ENCODE measurements at regions not wholly inside any gene's neighbourhood (a gene's known extent, or its start where the extent isn't known, plus 50 kb on each side); places are given as distances from the start of the nearest gene placed in this dataset.
"Not testable (repeated sequence)": the region's sequence is repeated elsewhere in the genome, so short reads cannot be mapped to it uniquely, and the experiment has no call there.

GRCh38 chr2:41334159-41334558 lies 713.7 kb upstream of the PKDCC start:
- DNase-seq = no peak

- DNase-seq = not testable (repeated sequence)
Observed at GRCh38 chr2:41335573-41335972, 712.2 kb upstream of the PKDCC start.

GRCh38 chr2:41337956-41338355 lies 709.9 kb upstream of the PKDCC start:
- DNase-seq = no peak

GRCh38 chr2:41344529-41344928 lies 703.3 kb upstream of the PKDCC start:
- no peak for DNase-seq

GRCh38 chr2:41353060-41353459 lies 694.8 kb upstream of the PKDCC start:
- no peak for DNase-seq

- no peak for DNase-seq
Observed at GRCh38 chr2:41355794-41356193, 692.0 kb upstream of the PKDCC start.

- DNase-seq = no peak
Observed at GRCh38 chr2:41364842-41365241, 683.0 kb upstream of the PKDCC start.

- no peak for DNase-seq
Observed at GRCh38 chr2:41375901-41376300, 671.9 kb upstream of the PKDCC start.

- no peak for DNase-seq
Observed at GRCh38 chr2:41377837-41378236, 670.0 kb upstream of the PKDCC start.

- DNase-seq = no peak
Observed at GRCh38 chr2:41378420-41378819, 669.4 kb upstream of the PKDCC start.

- DNase-seq = no peak
Observed at GRCh38 chr2:41379496-41380221, 668.2 kb upstream of the PKDCC start.

- no peak for DNase-seq
Observed at GRCh38 chr2:41381701-41382100, 666.1 kb upstream of the PKDCC start.

GRCh38 chr2:41387519-41387918 lies 660.3 kb upstream of the PKDCC start:
- no peak for DNase-seq

GRCh38 chr2:41393621-41394020 lies 654.2 kb upstream of the PKDCC start:
- DNase-seq = no peak

GRCh38 chr2:41394541-41394940 lies 653.3 kb upstream of the PKDCC start:
- DNase-seq = no peak

- DNase-seq = no peak
Observed at GRCh38 chr2:41395692-41396091, 652.1 kb upstream of the PKDCC start.

- no peak for DNase-seq
Observed at GRCh38 chr2:41399437-41400087, 648.3 kb upstream of the PKDCC start.

GRCh38 chr2:41400088-41400665 lies 647.6 kb upstream of the PKDCC start:
- no peak for DNase-seq

GRCh38 chr2:41405441-41405840 lies 642.4 kb upstream of the PKDCC start:
- no peak for DNase-seq

GRCh38 chr2:41409328-41409727 lies 638.5 kb upstream of the PKDCC start:
- no peak for DNase-seq

- DNase-seq = no peak
Observed at GRCh38 chr2:41410011-41410410, 637.8 kb upstream of the PKDCC start.

- DNase-seq = no peak
Observed at GRCh38 chr2:41413813-41414485, 633.9 kb upstream of the PKDCC start.

- no peak for DNase-seq
Observed at GRCh38 chr2:41414486-41415230, 633.2 kb upstream of the PKDCC start.

Measured in NCI-H1436 (cell line).